CD4-positive, alpha-beta T cell treated with Interleukin-15 for 4 hours (primary cell): ENCODE measurements at regions not wholly inside any gene's neighbourhood (a gene's known extent, or its start where the extent isn't known, plus 50 kb on each side); places are given as distances from the start of the nearest gene placed in this dataset.

ENCODE experiments used
- DNase-seq: peaks from one replicate; pipeline ENCODE4 v3.0.0-alpha.2; 2020; ENCODE audit warnings: low spot score

GRCh38 chr14:21729703-21730233, 56.1 kb upstream of the OR4E1 start:
- DNase-seq, result no peak

- DNase-seq, result no peak
Observed at GRCh38 chr14:21725250-21725649, 51.6 kb upstream of the OR4E1 start.

- DNase-seq, result no peak
Observed at GRCh38 chr14:21724090-21724973, 50.7 kb upstream of the OR4E1 start.

- DNase-seq, result peak; percentile 24
Observed at GRCh38 chr14:21723431-21724045, 49.9 kb upstream of the OR4E1 start.
